GM12872 (cell line): ENCODE measurements at regions not wholly inside any gene's neighbourhood (a gene's known extent, or its start where the extent isn't known, plus 50 kb on each side); places are given as distances from the start of the nearest gene placed in this dataset.

Source experiments
- TF ChIP-seq, protein P1 (sequence below): IDR thresholded peaks from 3 replicates; pipeline ENCODE4 v1.5.1; 2011; ENCODE audit warnings: low read depth, mild to moderate bottlenecking, low read length, moderate library complexity; ENCODE audit not compliant: insufficient read depth

DNA sequence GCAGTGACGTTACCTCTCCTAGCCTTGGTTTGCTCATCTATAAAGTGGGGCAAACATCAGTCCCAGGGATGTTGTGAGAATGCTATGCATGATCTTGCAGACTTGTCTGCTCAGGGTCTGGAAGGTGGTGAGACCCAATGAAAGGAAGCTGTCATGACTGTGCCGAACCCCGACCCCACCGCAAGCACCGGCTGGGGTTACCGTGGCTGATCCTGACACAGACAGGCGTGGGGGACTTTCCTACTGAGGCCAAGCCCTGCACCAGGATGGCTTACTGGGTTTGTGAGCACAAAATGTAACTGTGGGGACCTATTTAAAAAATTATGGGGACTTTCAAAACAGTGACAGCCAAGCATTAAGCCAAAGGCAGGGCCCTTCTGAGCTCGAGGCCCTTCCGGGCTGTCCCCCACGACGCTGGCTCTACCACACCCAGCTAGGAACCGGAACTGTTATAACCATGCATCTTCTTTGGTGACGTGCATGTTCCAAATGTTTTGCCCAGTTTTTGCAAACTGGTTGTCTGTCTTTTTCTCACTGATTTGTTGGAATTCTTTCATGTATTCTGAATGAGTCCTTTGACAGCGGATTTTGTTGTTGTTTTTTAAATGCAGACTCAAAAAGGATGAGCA lies 76.6 kb upstream of the PMEPA1 start:
- TF ChIP-seq, protein P1, sequence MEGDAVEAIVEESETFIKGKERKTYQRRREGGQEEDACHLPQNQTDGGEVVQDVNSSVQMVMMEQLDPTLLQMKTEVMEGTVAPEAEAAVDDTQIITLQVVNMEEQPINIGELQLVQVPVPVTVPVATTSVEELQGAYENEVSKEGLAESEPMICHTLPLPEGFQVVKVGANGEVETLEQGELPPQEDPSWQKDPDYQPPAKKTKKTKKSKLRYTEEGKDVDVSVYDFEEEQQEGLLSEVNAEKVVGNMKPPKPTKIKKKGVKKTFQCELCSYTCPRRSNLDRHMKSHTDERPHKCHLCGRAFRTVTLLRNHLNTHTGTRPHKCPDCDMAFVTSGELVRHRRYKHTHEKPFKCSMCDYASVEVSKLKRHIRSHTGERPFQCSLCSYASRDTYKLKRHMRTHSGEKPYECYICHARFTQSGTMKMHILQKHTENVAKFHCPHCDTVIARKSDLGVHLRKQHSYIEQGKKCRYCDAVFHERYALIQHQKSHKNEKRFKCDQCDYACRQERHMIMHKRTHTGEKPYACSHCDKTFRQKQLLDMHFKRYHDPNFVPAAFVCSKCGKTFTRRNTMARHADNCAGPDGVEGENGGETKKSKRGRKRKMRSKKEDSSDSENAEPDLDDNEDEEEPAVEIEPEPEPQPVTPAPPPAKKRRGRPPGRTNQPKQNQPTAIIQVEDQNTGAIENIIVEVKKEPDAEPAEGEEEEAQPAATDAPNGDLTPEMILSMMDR = no peak

GRCh38 chr20:57785720-57786119 lies 75.9 kb upstream of the PMEPA1 start:
- TF ChIP-seq, protein P1 = no peak

DNA sequence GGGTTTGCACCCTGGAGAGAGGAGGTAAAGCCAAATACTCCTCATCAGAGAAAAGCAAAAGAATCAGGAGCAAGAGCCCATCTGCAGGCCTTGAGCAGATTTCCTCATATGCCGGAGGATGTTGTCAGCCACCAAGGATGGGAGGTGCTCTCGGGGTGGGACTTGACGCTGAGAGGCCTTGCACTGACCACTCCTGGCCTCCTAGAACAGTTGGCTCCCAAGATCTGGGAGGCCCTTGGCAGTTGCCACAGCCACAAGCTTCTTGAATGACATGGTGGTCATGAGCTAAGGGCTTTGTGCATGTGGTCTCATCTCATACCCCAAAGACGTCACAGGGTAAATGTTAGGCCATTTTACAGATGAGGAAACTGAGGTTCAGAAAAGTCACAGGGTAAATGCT lies 75.2 kb upstream of the PMEPA1 start:
- TF ChIP-seq, protein P1 = no peak

GRCh38 chr20:57783956-57784837 lies 74.4 kb upstream of the PMEPA1 start:
- TF ChIP-seq, protein P1 = no peak

GRCh38 chr20:57783196-57783595 lies 73.4 kb upstream of the PMEPA1 start:
- TF ChIP-seq, protein P1 = no peak

DNA sequence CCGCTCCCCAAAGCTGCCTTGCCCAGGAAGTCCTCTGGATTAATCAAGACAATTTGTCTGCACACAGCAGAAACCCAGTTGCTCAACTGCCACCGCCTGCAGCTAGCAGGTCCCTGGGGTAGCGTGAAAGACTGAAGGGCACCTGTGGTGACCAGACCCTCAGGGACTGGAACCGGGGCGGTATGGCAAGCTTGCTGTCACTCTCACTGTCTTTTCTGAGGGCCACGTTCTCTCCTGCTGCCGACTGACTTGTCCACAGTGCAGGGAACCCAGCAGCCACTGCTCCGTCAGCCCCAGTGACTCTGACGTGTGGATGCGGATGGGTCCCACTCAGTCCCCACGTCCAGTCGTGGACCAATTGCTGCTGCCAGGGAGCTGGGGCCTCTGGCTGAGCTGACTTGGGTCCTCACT lies 72.8 kb upstream of the PMEPA1 start:
- TF ChIP-seq, protein P1 = no peak

DNA sequence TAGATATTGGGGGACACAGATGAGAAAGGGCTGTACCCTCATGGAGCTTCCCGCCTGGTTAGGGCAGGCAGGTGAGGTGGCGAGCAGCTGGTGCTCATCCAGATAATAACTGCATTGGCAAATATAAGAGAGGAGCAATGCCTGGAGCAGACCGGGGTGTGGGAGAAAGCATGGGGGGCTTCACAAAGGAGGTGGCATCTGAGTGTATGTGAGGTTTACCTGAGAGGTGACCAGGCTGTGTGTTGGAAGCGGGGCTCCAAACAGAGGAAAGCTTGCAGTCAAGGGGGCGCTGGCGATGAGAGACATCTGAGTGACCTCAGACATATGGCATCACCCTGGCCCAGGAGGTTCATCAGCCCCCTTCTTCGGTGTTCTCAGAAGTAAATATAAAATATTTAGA lies 72.1 kb upstream of the PMEPA1 start:
- TF ChIP-seq, protein P1 = no peak
